ENCODE measurements at regions not wholly inside any gene's neighbourhood (a gene's known extent, or its start where the extent isn't known, plus 50 kb on each side); places are given as distances from the start of the nearest gene placed in this dataset.

- DNase-seq (ENCODE audit: low spot score): no peak
Measured at GRCh38 chr3:5428607-5429516, 241.4 kb downstream of the EDEM1 start.

DNA sequence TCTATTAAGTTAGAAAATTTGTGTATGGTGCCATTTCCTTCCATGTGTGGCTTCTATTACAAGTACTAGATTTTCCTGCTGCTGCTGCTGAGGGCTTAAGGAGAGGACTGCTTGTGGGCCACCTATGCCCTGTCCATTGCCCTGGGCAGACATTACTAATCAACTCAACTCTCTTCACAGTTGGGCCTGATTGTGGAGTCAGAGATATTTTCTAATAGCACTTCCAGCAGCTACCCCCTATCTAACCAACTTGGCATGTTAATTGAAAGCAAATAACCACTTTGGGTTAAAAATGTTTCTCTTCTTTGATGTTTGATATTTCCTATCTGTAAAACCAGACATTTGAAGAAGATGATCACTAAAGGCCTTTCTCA lies 242.0 kb downstream of the EDEM1 start:
- DNase-seq (ENCODE audit: low spot score): no peak

GRCh38 chr3:5430701-5431100 lies 243.2 kb downstream of the EDEM1 start:
- DNase-seq (ENCODE audit: low spot score): no peak

DNA sequence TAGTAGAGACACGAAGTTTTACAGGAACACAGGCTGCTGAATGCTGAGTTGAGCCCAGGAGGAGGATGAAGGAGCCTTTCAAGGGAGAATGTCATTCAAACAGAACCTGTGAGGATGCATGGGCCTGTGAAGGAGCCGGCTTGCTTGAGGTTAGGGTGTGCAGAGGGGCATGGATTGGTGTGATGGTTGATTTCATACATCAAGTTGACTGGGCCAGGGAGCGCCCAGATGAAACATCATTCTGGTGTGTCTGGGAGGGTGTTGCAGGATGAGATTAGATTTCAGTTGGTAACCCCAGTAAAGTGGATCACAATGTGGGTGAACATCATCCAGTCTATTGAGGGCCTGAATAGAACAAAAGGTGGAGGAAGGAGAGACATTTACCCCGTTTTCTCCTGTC lies 243.6 kb downstream of the EDEM1 start:
- no peak for DNase-seq (ENCODE audit: low spot score)

DNA sequence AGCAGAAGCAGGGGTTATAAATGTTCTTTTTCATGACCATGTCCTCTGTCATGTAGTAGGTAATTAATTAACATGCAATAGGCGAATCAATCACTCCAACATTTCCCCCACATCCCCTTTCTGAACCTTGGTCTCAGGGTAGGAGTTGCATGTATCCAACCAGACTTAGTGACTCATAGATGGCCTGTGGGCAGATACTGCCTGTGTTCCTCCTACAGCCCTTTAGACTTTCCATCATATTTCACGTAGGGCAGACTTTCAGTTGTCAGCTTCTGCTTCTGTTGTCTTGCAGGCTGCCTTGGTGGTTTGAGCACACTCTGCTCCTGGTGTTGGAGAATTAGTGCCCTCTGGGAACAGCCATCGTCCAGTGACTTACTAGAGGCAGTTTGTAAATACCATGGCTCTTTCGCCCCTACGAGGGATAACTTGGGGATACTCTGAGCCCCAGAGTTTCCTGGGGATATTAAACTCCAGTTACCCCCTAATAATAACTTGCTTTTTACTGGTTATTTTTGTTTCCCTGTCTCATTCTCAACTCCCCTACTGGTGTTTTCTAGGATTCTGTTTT lies 244.4 kb downstream of the EDEM1 start:
- no peak for DNase-seq (ENCODE audit: low spot score)

GRCh38 chr3:5437296-5437782 lies 249.8 kb downstream of the EDEM1 start:
- no peak for DNase-seq (ENCODE audit: low spot score)

DNA sequence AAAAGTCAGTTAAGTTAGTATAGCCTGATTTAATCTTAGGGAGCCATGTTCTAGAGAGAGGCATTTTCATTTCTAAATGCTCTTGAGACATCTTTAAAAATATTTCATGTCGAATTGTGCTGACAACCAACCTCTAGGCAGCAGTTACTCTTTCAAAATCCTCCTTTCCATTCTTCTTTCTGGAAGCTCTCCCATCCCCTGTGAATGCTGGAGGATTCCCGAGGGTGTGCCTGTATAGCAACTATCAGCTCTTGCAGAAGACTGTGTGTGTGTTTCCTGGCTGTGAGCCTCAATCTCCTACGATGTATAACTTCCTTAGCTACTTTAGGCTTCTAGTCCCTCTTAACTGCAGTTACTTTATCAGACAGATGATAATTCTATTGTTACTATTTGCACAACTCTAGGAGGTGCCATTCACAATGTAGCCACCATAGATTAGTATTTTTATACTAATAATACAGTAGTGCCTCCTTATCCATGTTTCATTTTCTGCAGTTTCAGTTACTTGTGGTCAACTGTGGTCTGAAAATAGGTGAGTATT lies 250.3 kb downstream of the EDEM1 start:
- no peak for DNase-seq (ENCODE audit: low spot score)

GRCh38 chr3:5441401-5441800 lies 253.9 kb downstream of the EDEM1 start:
- no peak for DNase-seq (ENCODE audit: low spot score)

DNA sequence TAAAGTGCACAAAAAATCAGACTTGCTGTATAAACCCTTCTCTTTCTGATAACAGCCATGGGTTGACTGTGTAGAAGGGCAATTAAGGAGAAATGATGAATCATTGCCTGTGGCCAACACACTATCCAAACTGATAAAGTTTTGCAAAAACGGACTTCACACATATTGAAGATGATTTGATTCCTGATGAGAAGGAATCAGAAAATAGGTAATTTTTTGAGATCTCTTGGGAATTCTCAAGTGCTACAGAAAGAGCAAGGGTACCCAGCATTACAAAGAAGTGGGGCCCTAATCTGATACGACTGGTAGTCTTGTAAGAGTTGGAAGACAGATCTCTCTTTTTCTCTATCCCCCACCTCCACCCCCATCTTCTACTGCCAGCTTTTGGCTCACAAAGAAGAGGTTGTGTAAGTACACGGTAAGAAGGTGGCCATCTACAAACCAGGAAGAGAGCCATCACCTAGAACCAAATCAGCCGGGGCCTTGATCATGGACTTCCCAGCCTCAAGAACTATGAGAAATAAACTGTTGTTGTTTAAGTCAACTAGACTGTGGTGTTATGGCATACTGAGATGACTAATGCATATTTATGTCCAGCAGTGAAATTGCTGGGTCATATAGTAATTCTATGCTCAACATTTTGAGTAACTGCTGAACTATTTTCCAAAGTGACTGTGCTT lies 254.7 kb downstream of the EDEM1 start:
- DNase-seq (ENCODE audit: low spot score): no peak

DNA sequence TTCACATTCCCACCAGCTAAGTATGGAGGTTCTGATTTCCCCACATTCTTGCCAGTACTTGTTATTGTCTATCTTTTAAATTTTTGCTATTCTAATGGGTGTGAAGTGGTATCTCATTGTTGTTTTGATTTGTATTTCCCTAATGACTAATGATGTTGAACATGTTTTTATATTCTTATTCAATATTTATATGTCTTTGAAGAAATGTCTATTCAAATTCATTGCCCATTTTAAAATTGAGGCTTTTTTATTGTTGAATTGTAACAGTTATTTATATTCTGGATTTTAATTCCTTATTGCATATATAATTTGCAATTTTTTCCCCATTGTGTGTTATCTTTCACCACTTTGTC lies 255.3 kb downstream of the EDEM1 start:
- DNase-seq (ENCODE audit: low spot score): no peak

DNA sequence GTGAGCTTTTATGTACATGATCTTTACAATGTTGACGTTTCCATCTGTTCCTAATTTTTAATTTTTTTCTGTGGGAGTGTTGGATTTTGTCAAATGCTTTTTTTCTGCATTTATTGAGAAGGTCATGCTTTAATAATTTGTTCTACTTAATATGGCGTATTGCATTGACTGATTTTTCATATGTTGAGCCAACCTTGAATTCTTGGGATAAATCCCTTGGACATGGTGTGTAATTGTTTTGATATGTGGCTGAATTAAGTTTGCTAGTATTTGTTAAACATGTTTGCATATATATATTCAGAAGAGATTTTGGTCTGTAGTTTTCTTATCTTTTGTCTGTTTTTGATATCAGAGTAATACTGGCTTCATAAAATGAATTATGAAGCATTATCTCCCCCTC lies 256.7 kb downstream of the EDEM1 start:
- no peak for DNase-seq (ENCODE audit: low spot score)

- DNase-seq (ENCODE audit: low spot score): no peak
Measured at GRCh38 chr3:5445676-5446201, 258.2 kb downstream of the EDEM1 start.

DNA sequence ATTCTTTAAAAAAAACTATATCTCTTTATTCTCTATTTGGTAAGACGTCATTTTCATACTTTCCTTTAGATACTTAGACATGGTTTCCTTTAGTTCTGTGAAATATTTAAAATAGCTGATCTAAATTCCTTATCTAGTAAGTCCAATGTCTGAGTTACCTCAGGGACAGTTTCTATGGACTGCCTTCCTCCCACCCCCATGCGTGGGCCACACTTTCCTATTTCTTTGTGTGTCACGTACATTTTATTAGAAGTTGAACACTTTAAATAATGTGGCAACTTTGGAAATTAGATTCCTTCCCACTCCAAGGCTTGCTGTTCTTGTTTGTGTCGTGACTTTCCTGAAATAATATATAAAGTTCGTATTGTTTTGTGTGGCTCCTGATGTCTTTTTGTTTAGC lies 260.7 kb downstream of the EDEM1 start:
- DNase-seq (ENCODE audit: low spot score): no peak

DNA sequence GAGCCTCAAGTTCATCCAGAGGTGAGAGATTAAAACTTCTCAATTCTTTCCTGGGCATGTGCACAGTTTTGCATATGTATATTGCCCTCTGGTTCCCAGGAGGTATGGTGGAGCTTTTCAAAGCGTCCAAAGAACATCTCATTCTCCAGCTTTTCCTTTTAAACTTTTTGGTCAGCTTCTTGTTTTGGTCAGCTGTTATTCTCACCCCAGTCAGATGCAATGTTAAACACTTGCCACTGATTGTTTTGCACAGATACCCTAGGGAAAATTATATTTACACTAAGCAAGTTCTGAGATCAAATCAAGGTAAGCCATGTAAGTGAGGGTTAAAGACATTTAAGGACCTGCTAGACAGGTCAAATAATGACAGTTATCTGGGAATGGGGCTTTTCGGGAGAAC lies 261.3 kb downstream of the EDEM1 start:
- DNase-seq (ENCODE audit: low spot score): no peak

GRCh38 chr3:5456199-5456598 lies 268.7 kb downstream of the EDEM1 start:
- DNase-seq (ENCODE audit: low spot score): no peak

DNA sequence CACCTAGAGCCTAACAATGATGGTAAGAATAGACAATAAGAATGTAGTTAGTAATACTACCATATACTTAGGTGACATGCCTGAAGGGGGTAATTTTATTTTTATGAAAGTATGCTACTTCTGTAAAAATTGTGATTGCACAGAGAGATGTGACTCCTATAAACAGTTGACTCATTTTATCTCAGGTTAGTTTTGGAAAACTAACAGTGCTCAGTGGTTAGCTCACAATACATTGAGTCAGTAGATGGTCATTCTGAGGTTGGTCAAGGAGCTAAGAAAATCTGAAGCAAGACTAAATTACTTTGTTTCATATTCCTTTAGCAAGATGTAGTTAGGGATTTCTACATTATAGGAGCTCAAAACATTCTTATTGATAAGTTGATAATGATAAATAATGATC lies 271.0 kb downstream of the EDEM1 start:
- DNase-seq (ENCODE audit: low spot score): no peak

GRCh38 chr3:5462086-5462485 lies 274.6 kb downstream of the EDEM1 start:
- no peak for DNase-seq (ENCODE audit: low spot score)

- DNase-seq (ENCODE audit: low spot score): no peak
Measured at GRCh38 chr3:5463991-5464390, 276.5 kb downstream of the EDEM1 start.

GRCh38 chr3:5464649-5465048 lies 277.1 kb downstream of the EDEM1 start:
- no peak for DNase-seq (ENCODE audit: low spot score)

DNA sequence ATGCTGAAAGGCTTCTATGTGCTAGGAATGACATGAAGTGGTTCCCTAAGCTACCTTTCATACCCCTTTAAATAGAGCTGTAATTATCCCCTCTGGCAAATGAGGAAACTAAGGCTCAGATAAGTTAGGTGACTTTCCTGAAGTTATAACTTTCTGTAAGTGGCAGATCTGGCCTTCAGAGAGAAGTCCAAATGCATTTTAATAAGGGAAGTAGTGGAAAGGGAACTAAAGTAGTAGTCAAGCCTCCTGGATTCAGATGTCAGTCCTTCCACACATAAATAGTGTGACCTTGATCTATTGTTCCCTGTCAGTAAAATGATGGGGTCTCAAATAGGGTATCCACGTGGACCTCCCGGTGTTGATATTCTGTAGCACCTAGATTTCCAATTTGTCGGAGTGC lies 277.7 kb downstream of the EDEM1 start:
- no peak for DNase-seq (ENCODE audit: low spot score)

DNA sequence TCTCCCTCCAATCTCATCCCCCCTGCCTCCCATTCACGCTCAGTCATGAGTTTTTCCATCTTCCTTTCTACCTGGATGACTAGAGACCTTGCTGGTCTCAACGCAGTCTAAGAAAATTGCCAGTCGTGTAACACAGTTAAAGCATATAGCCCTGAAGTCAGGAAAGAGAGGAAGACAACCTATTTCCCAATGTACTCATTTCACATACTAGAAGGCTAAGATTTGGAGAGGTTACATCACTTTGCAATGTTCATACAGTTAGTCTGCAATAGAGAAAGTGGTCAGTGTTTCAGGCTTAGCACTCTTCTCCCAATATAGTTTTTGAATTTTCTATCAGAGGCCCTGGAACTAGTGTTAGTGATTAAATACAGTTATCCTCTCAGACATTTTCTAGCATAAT lies 278.6 kb downstream of the EDEM1 start:
- no peak for DNase-seq (ENCODE audit: low spot score)

GRCh38 chr3:5466717-5467116 lies 279.2 kb downstream of the EDEM1 start:
- DNase-seq (ENCODE audit: low spot score): no peak

GRCh38 chr3:5473471-5473870 lies 286.0 kb downstream of the EDEM1 start:
- DNase-seq (ENCODE audit: low spot score): no peak

Measured in ecto neural progenitor cell (in vitro differentiated cells).